Skeletal muscle cell (primary cell): ENCODE measurements at regions not wholly inside any gene's neighbourhood (a gene's known extent, or its start where the extent isn't known, plus 50 kb on each side); places are given as distances from the start of the nearest gene placed in this dataset.

Experiments used
- DNase-seq: peaks from one replicate; pipeline ENCODE4 v3.0.0-alpha.2; 2010; ENCODE audit warnings: low read depth
- H3K4me3 ChIP-seq: 2 replicates; pipeline ENCODE4 v1.5.1; 2011; ENCODE audit warnings: low read depth, mild to moderate bottlenecking, control low read depth, low read length, moderate library complexity

DNA sequence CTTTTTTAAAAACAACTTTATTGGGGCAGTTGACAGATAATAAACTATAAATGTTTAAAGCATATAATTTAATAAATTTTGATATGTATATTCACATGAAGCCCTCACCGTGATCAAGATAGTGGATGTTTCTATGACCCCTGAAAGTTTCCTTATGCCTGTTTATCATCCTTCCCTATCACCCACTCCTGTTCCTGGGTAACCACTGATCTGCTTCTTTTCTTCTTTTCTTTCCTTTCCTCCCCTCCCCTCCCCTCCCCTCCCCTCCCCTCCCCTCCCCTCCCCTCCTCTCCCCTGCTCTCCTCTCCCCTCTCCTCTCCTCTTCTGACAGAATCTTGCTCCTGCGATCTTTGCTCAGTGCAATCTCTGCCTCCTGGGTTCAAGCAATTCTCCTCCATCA lies 193.7 kb upstream of the CDH13 start:
- H3K4me3 ChIP-seq, result no peak overlapping the region
- DNase-seq, result no peak

GRCh38 chr16:82432261-82432660 lies 194.5 kb upstream of the CDH13 start:
- no peak for DNase-seq
- H3K4me3 ChIP-seq, result no peak overlapping the region

GRCh38 chr16:82425661-82426060 lies 201.1 kb upstream of the CDH13 start:
- DNase-seq, result no peak

GRCh38 chr16:82421851-82422250 lies 204.9 kb upstream of the CDH13 start:
- no peak overlapping the region for H3K4me3 ChIP-seq
- no peak for DNase-seq

More at GRCh38 chr16:82425661-82426060, 201.1 kb upstream of the CDH13 start:
- no peak overlapping the region for H3K4me3 ChIP-seq

GRCh38 chr16:82419332-82419731 lies 207.4 kb upstream of the CDH13 start:
- no peak for DNase-seq
- H3K4me3 ChIP-seq, result no peak overlapping the region

DNA sequence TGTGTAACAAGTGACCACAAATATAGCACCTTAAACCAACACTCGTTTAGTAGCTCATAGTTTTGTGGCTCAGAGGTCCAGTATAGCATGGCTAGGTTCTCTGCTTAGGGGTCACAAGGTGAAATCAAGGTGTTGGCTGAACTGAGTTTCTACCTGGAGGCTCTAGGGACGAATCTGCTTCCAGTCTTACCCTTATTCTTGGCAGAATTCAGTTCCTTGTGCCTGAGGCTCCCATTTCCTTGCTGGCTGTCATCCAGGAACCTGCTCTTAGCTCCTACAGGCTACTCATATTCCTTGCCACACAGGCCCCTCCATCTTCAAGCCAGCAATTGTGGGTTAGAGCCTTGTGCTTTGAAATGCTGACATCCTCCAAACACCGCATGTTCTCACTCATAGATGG lies 212.3 kb upstream of the CDH13 start:
- DNase-seq, result no peak
- no peak overlapping the region for H3K4me3 ChIP-seq

- DNase-seq, result no peak
- H3K4me3 ChIP-seq, result no peak overlapping the region
Measured at GRCh38 chr16:82412770-82413169, 214.0 kb upstream of the CDH13 start.

DNA sequence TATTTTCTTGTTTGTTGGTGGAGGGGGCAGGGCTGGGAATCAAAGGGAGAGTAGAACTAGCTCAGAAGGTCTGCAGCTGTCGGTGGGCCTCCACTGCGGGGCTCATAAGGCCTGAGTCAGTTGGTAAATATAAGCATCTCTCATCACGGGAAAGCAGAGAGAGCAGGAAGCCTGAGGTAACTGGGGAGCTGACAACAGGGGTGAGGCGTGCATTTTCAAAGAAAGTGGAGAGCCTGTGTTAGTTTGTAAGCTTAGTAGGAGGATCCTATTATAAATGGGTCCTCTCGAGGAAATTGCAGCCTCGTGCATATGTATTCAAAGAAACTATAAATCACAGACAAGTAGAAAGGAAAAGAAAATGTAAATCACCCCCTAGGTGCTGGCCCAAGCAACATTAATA lies 221.0 kb upstream of the CDH13 start:
- DNase-seq, result no peak
- no peak overlapping the region for H3K4me3 ChIP-seq

DNA sequence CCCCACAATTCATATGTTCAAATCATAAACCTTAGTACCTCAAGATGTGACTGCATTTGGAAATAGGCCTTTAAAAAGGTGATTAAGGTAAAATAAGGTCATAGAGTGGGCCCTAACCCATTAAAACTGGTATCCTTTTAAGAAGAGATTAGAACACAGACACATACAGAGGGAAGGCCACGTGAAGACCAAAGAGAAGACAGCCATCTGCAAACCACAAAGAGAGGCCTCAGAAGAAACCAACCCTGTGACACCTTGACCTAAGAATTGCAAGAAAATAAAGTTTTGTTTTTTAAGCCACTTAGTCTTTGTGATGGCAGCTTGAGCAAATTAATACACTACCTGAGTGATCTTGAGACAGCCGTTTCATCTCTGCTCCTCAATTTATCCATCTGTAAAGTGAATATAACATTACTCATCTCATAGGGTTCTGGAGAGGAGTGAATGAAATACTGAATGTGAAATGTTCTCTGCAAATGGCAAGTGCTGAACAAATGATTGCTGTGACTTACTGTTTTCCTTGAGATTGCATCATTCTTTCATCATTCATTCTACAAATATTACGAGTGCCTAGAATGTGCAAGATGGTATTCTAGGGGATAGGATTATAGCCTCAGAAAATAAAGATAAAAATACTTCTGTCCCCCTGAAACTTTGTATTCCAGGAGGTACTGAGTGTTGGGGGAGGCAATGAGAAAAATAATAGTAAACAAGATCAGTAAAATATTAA lies 222.0 kb upstream of the CDH13 start:
- no peak for DNase-seq
- H3K4me3 ChIP-seq, result no peak overlapping the region

GRCh38 chr16:82402665-82403218 lies 224.0 kb upstream of the CDH13 start:
- no peak for DNase-seq
- no peak overlapping the region for H3K4me3 ChIP-seq

DNA sequence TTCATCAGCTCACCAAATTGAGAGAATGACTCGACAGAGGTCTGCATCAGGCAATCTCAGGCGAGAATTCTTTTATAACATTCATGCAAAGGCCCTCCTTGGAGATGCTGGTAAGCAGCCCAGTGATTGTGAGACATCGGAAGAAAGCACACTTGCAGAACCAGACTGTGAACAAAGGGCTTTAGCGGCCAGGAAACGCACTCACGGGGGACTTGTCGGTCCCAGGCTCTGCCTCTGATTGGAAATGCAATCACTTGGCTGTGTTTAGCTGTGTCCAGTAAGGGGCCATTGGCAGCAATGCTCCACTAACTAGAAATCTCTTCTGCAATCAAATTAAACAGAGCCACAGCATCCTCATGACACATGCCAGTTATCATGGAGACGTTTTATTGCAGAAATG lies 226.7 kb upstream of the CDH13 start:
- DNase-seq, result no peak
- H3K4me3 ChIP-seq, result no peak overlapping the region

- no peak overlapping the region for H3K4me3 ChIP-seq
- DNase-seq, result no peak
Measured at GRCh38 chr16:82396509-82396908, 226.5 kb upstream of the MPHOSPH6 start.

DNA sequence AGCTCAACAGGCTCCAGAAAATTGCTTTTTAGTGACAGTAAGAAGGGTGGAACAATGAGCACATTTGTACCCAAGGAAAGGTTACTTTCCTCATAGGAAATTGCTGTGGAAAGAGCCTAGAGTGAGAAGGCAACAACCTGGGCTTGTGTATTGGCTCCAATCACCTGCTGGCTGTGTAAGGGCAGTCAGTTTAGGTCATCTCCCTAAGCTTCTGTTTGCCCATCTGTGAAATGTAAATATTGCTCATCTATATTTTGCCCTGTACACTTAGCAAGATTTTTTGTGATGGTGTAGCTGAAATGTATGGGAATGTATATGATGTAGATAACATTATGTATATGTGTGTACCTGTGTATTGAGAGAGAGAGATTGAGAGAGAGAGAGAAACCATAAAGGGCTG lies 225.2 kb upstream of the MPHOSPH6 start:
- H3K4me3 ChIP-seq, result no peak overlapping the region
- DNase-seq, result no peak

- DNase-seq, result no peak
- H3K4me3 ChIP-seq, result no peak overlapping the region
Measured at GRCh38 chr16:82391690-82392089, 221.7 kb upstream of the MPHOSPH6 start.

- DNase-seq, result no peak
- no peak overlapping the region for H3K4me3 ChIP-seq
Measured at GRCh38 chr16:82389956-82390650, 220.1 kb upstream of the MPHOSPH6 start.

DNA sequence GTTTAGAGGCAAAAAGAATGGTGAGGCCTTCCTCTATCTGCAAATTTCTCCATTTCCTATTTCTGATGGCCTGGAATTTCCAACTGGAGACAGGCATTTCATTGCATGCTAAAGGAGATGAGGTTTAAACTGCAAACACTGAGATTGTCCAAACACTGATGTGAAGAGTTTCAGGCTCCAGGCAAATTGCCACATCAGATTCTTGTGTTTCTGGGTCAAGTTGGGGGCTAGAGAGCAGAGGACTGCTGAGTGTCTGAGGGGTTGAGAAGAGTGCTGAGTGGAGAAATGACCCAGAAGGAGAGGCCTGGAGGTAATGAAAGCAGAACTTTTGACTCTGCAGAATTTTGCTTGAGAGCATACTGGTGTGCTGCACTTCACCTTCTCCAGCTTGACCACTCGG lies 216.7 kb upstream of the MPHOSPH6 start:
- no peak for DNase-seq
- no peak overlapping the region for H3K4me3 ChIP-seq

DNA sequence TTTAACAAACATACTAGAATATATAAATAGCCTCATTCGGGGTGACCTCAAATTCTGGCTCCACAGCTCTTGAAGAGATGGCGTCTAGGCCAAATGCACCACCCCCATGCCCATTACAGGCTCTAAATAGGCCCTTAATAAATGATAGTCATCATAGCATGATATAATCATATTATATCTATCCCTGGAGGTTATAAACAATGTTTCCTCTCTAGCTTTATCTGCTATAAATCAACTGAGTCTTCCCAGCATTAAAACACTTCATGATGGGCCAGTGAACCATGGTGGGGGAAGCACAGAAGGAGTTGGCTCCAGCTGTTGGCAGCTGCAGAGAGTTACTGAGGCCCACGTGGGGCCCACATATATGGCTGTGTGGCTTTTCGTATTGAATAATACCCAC lies 214.9 kb upstream of the MPHOSPH6 start:
- no peak for DNase-seq
- no peak overlapping the region for H3K4me3 ChIP-seq

- H3K4me3 ChIP-seq, result no peak overlapping the region
- no peak for DNase-seq
Measured at GRCh38 chr16:82384017-82384416, 214.0 kb upstream of the MPHOSPH6 start.

DNA sequence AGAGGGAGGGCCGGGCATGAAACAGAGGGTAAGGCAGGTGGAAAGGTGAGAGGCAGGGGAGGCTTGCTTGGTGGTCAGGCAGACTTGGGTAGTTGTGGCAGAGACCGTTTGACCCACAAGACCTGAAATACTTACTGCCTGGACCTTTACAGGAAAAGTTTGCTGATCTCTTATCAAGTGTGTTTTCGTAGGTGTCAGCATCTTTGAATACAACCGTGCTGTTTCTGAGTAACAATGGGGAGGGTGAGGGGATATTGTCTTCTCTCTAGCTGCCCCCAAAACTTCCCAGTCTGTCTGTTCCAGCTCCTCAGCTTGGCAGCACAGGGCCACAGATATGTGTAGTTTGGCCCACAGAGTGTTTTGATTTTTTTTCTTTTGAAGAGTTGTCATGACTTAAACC lies 212.5 kb upstream of the MPHOSPH6 start:
- no peak for DNase-seq
- no peak overlapping the region for H3K4me3 ChIP-seq

DNA sequence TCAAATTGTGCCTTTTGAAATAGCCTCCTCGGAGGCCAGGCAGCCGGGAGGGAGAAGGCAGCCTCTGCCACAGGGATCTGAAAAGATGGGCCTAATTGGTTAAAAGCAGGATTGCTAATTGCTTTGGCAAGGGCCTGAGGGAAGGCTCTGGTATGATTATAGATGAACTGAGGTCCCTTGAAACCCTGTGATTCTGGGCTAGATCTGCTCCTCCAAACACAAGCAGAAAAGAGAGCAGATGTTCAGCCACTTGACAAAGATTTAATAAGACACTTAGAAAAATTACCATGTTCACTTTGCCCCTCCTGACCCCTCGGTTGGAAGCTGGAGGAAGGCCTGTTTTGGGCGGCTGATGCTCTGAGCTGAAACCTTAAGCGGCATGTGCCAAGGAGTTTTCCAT lies 209.5 kb upstream of the MPHOSPH6 start:
- no peak overlapping the region for H3K4me3 ChIP-seq
- no peak for DNase-seq

- no peak for DNase-seq
- no peak overlapping the region for H3K4me3 ChIP-seq
Measured at GRCh38 chr16:82373976-82374375, 204.0 kb upstream of the MPHOSPH6 start.
